ENCODE measurements at regions not wholly inside any gene's neighbourhood (a gene's known extent, or its start where the extent isn't known, plus 50 kb on each side); places are given as distances from the start of the nearest gene placed in this dataset.

DNA sequence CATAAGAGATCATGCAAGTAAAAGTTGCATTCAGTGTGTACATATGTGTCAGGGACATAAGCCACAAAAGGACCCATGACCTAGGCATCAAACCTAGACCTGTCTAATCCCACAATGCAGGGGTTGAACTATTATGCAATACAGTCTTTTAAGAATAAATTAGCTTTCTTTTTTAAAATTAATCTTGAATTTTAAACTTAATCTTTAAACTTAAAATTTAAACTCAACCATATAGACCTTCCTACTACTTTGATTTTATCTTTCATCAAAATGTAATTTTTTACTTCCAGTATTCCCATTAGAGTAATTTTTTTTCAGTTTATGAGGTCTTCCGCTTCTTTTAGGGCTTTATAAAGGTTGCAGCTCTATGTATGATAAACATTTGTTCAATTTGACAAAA lies 702.9 kb downstream of the SUCLG1 start:
- Histone ChIP-seq H3K27ac (ENCODE audit: low read depth, low read length, poor library complexity, severe bottlenecking) (no peak overlapping the region), H3K36me3 (ENCODE audit: insufficient read depth, low read length) (no peaks in the 10 kb centered on the region), H2AFZ (ENCODE audit: low read length) (no peak overlapping the region), H3K9me2 (ENCODE audit: low read depth, low read length) (no peaks in the 10 kb centered on the region), H3K79me2 (ENCODE audit: insufficient read depth, low read length) (no peaks in the 10 kb centered on the region), H3K4me3 (ENCODE audit: low read depth, low read length, poor library complexity, severe bottlenecking) (no peak overlapping the region), H3K4me1 (ENCODE audit: insufficient read depth, low read length, severe bottlenecking) (no peaks in the 10 kb centered on the region), H3K4me2 (ENCODE audit: low read length) (no peak overlapping the region), H3K9ac (ENCODE audit: low read length) (no peak overlapping the region), H3K27me3 (ENCODE audit: insufficient read depth, low read length) (no peaks in the 10 kb centered on the region), H3F3A (ENCODE audit: insufficient read depth, low read length) (no peaks in the 10 kb centered on the region), H4K20me1 (ENCODE audit: insufficient read depth, low read length) (no peaks in the 10 kb centered on the region), H3K9me3 (ENCODE audit: low read length) (no peaks in the 10 kb centered on the region)
- no peak for TF ChIP-seq EZH2 (IDR thresholded peaks at IDR 0.05; ENCODE audit: borderline replicate concordance, low read length)
- TF ChIP-seq, protein P1, sequence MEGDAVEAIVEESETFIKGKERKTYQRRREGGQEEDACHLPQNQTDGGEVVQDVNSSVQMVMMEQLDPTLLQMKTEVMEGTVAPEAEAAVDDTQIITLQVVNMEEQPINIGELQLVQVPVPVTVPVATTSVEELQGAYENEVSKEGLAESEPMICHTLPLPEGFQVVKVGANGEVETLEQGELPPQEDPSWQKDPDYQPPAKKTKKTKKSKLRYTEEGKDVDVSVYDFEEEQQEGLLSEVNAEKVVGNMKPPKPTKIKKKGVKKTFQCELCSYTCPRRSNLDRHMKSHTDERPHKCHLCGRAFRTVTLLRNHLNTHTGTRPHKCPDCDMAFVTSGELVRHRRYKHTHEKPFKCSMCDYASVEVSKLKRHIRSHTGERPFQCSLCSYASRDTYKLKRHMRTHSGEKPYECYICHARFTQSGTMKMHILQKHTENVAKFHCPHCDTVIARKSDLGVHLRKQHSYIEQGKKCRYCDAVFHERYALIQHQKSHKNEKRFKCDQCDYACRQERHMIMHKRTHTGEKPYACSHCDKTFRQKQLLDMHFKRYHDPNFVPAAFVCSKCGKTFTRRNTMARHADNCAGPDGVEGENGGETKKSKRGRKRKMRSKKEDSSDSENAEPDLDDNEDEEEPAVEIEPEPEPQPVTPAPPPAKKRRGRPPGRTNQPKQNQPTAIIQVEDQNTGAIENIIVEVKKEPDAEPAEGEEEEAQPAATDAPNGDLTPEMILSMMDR (IDR thresholded peaks at IDR 0.05; ENCODE audit: low read length), result no peak

GRCh38 chr2:83747141-83747540 lies 711.9 kb downstream of the SUCLG1 start:
- Histone ChIP-seq H3K4me2 (ENCODE audit: low read length) (no peak overlapping the region), H3K9me3 (ENCODE audit: low read length) (no peaks in the 10 kb centered on the region), H3K27ac (ENCODE audit: low read depth, low read length, poor library complexity, severe bottlenecking) (no peak overlapping the region), H4K20me1 (ENCODE audit: insufficient read depth, low read length) (no peaks in the 10 kb centered on the region), H3K27me3 (ENCODE audit: insufficient read depth, low read length) (no peaks in the 10 kb centered on the region), H3F3A (ENCODE audit: insufficient read depth, low read length) (no peaks in the 10 kb centered on the region), H3K9ac (ENCODE audit: low read length) (no peak overlapping the region), H3K4me1 (ENCODE audit: insufficient read depth, low read length, severe bottlenecking) (no peaks in the 10 kb centered on the region), H3K79me2 (ENCODE audit: insufficient read depth, low read length) (no peaks in the 10 kb centered on the region), H2AFZ (ENCODE audit: low read length) (no peak overlapping the region), H3K4me3 (ENCODE audit: low read depth, low read length, poor library complexity, severe bottlenecking) (no peak overlapping the region), H3K9me2 (ENCODE audit: low read depth, low read length) (no peaks in the 10 kb centered on the region), H3K36me3 (ENCODE audit: insufficient read depth, low read length) (no peaks in the 10 kb centered on the region)
- TF ChIP-seq EZH2 (IDR thresholded peaks at IDR 0.05; ENCODE audit: borderline replicate concordance, low read length), result no peak
- TF ChIP-seq, protein P1 (IDR thresholded peaks at IDR 0.05; ENCODE audit: low read length), result no peak

DNA sequence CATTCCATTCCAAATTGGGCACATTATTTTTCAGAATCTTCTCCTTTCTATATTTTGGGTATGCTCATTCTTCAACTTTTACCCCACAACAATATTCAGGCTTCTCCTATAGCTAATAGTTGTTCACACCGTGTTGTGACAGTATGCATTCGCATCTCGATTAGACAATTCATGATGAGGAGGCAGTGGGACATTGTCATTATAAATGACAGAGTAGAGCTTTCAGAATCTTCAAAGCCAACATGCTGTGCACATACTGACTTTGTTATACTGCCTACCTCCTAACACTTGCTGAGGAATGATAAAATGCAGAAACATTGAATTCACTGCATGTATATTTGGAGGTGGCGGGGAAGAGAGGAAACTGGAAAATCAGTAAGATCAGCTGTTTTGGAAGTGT lies 714.2 kb downstream of the SUCLG1 start:
- no peaks in the 10 kb centered on the region for H3K36me3 ChIP-seq (ENCODE audit: insufficient read depth, low read length)
- no peaks in the 10 kb centered on the region for H4K20me1 ChIP-seq (ENCODE audit: insufficient read depth, low read length)
- H3F3A ChIP-seq (ENCODE audit: insufficient read depth, low read length), result no peaks in the 10 kb centered on the region
- H3K4me3 ChIP-seq (ENCODE audit: low read depth, low read length, poor library complexity, severe bottlenecking), result no peak overlapping the region
- no peaks in the 10 kb centered on the region for H3K4me1 ChIP-seq (ENCODE audit: insufficient read depth, low read length, severe bottlenecking)
- TF ChIP-seq EZH2 (IDR thresholded peaks at IDR 0.05; ENCODE audit: borderline replicate concordance, low read length), result no peak
- TF ChIP-seq, protein P1 (IDR thresholded peaks at IDR 0.05; ENCODE audit: low read length), result no peak
- H3K4me2 ChIP-seq (ENCODE audit: low read length), result no peak overlapping the region
- H3K9ac ChIP-seq (ENCODE audit: low read length), result no peak overlapping the region
- no peaks in the 10 kb centered on the region for H3K79me2 ChIP-seq (ENCODE audit: insufficient read depth, low read length)
- H3K27ac ChIP-seq (ENCODE audit: low read depth, low read length, poor library complexity, severe bottlenecking), result no peak overlapping the region
- H3K27me3 ChIP-seq (ENCODE audit: insufficient read depth, low read length), result no peaks in the 10 kb centered on the region
- H2AFZ ChIP-seq (ENCODE audit: low read length), result no peak overlapping the region
- H3K9me3 ChIP-seq (ENCODE audit: low read length), result no peaks in the 10 kb centered on the region
- no peaks in the 10 kb centered on the region for H3K9me2 ChIP-seq (ENCODE audit: low read depth, low read length)
